ENCODE measurements at regions not wholly inside any gene's neighbourhood (a gene's known extent, or its start where the extent isn't known, plus 50 kb on each side); places are given as distances from the start of the nearest gene placed in this dataset.

DNA sequence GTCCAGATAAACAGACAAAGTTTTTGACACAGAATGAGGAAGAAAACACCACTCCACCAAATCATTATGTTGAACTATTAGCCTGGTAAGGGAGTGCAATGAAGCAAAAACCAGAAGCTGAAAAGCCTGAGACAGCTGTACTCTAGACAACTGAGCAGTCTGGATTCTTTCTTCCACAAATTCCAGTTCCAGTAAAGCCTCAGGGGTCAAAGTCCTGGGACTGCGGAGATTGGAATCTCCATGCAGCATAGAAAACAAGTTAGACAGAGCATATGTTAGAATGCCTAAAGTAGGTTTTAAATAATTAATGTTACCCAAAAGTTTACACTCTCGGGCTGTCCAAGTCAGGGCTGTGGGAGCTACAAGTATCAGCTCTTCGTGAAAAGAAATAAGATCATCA, 263.2 kb downstream of the TECRL start (continued):
- TF ChIP-seq MEF2B (IDR thresholded peaks at IDR 0.05; ENCODE audit: partially characterized antibody, poor library complexity, severe bottlenecking): no peak
- TF ChIP-seq ETV6 (conservative IDR thresholded peaks at IDR 0.05 in 1 of 2, IDR thresholded peaks at IDR 0.05 in 1 of 2; ENCODE audit: borderline replicate concordance in 1 of 2, low read depth in 1 of 2): no peak
- no peak for TF ChIP-seq JUNB (IDR thresholded peaks at IDR 0.05)
- no peak for TF ChIP-seq TCF3 (IDR thresholded peaks at IDR 0.05; ENCODE audit: borderline replicate concordance, insufficient read depth, low read depth, low read length)
- TF ChIP-seq EED (IDR thresholded peaks at IDR 0.05; ENCODE audit: low read depth): no peak
- TF ChIP-seq RFX5 (IDR thresholded peaks at IDR 0.05; ENCODE audit: low read depth, low read length): no peak
- TF ChIP-seq, protein P1, sequence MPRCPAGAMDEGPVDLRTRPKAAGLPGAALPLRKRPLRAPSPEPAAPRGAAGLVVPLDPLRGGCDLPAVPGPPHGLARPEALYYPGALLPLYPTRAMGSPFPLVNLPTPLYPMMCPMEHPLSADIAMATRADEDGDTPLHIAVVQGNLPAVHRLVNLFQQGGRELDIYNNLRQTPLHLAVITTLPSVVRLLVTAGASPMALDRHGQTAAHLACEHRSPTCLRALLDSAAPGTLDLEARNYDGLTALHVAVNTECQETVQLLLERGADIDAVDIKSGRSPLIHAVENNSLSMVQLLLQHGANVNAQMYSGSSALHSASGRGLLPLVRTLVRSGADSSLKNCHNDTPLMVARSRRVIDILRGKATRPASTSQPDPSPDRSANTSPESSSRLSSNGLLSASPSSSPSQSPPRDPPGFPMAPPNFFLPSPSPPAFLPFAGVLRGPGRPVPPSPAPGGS (IDR thresholded peaks at IDR 0.05; ENCODE audit: borderline replicate concordance, insufficient read depth, low read depth, low read length, poor library complexity, severe bottlenecking): no peak
- no peak for TF ChIP-seq TBL1XR1 (IDR thresholded peaks at IDR 0.05; ENCODE audit: low read depth, low read length)
- TF ChIP-seq NR2F1 (conservative IDR thresholded peaks at IDR 0.05): no peak
- TF ChIP-seq HDGF (IDR thresholded peaks at IDR 0.05): no peak
- TF ChIP-seq IRF4 (IDR thresholded peaks at IDR 0.05; ENCODE audit: low read depth, low read length): no peak
- TF ChIP-seq NFIC (IDR thresholded peaks at IDR 0.05; ENCODE audit: low read depth, low read length): no peak

DNA sequence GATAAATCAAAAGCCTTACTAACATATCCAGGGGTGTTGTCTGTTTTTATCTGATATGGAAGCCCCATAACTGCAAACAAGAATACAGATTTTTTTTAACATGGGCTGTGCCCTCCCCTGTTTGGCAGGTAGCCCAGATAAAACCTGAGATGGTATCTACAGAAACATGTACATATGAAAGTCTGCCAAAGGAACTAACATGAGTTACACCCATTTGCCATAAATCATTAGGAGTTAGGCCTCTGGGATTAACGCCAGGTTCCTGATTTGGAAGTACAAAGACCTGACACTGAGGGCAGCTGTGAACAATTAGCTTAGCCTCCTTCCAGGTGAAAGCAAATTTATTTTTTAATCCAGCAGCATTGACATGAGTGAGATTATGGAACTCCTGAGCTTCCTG, 264.3 kb downstream of the TECRL start:
- Histone ChIP-seq H3K27ac (ENCODE audit: control insufficient read depth, insufficient read depth) (no peak overlapping the region), H4K20me1 (ENCODE audit: control insufficient read depth, insufficient read depth) (no peaks in the 10 kb centered on the region), H3K4me1 (ENCODE audit: control insufficient read depth, insufficient read depth, low read length) (no peaks in the 10 kb centered on the region), H3K79me2 (ENCODE audit: control insufficient read depth, insufficient read depth, low read length) (no peaks in the 10 kb centered on the region), H3K27me3 (replicated peaks in 1 of 2; ENCODE audit: control insufficient read depth in 2 of 2, insufficient read depth in 2 of 2, low read length in 1 of 2) (no peaks in the 10 kb centered on the region), H3K9me3 (replicated peaks; ENCODE audit: control insufficient read depth, insufficient read depth, low read length) (no peaks in the 10 kb centered on the region; the same call in 2 of the 3 replicates), H3K36me3 (ENCODE audit: control insufficient read depth in 2 of 2, insufficient read depth in 2 of 2, low read length in 1 of 2) (no peaks in the 10 kb centered on the region), H3K4me2 (ENCODE audit: control insufficient read depth, insufficient read depth) (no peak overlapping the region), H3K4me3 (no peak overlapping the region), H2AFZ (ENCODE audit: control insufficient read depth, low read depth, low read length) (no peak overlapping the region), H3K9ac (ENCODE audit: control insufficient read depth, insufficient read depth, low read length) (no peak overlapping the region)
- WGBS (ENCODE audit: insufficient coverage, insufficient replicate concordance, low lambda C conversion rate, missing lambda C conversion rate): 0% methylated on average over 1 of the region's 1 CpG
- intact Hi-C loops (cut with micrococcal nuclease; ENCODE audit: unreplicated experiment) (no loop called here), in situ Hi-C loops (cut with MboI) (no loop called here)
- SMC1A ChIA-PET (ENCODE audit: uncharacterized antibody, unreplicated experiment): no interaction called here
- FAIRE-seq (no peak), ATAC-seq (no peak), DNase-seq (ENCODE audit: low read depth, low spot score) (no peak)
- POLR2A ChIA-PET: no interaction called here
- CTCF ChIA-PET: interaction anchor here (0.9 kb wide), 1 partner anchor 13 kb away, joined by 3 read pairs; no protein-coding TSS in a partner anchor
- RAD21 ChIA-PET (ENCODE audit: unreplicated experiment): no interaction called here
- BruUV-seq (replicated peaks): no TSS peak
- TF ChIP-seq, protein P2, sequence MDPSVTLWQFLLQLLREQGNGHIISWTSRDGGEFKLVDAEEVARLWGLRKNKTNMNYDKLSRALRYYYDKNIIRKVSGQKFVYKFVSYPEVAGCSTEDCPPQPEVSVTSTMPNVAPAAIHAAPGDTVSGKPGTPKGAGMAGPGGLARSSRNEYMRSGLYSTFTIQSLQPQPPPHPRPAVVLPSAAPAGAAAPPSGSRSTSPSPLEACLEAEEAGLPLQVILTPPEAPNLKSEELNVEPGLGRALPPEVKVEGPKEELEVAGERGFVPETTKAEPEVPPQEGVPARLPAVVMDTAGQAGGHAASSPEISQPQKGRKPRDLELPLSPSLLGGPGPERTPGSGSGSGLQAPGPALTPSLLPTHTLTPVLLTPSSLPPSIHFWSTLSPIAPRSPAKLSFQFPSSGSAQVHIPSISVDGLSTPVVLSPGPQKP (IDR thresholded peaks at IDR 0.05; ENCODE audit: low read depth, low read length): no peak
- TF ChIP-seq BCL11A (IDR thresholded peaks at IDR 0.05; ENCODE audit: low read depth, low read length) (no peak), NFYA (IDR thresholded peaks at IDR 0.05; ENCODE audit: borderline replicate concordance, low read depth, low read length) (no peak), CEBPB (IDR thresholded peaks at IDR 0.05; ENCODE audit: borderline replicate concordance in 1 of 2, low read depth in 2 of 2, low read length in 2 of 2) (no peak), TCF7 (IDR thresholded peaks at IDR 0.05; ENCODE audit: borderline replicate concordance) (no peak), BRCA1 (IDR thresholded peaks at IDR 0.05; ENCODE audit: low read depth, low read length) (no peak), GABPA (IDR thresholded peaks at IDR 0.05; ENCODE audit: low read depth) (no peak)
- TF ChIP-seq, protein P3, sequence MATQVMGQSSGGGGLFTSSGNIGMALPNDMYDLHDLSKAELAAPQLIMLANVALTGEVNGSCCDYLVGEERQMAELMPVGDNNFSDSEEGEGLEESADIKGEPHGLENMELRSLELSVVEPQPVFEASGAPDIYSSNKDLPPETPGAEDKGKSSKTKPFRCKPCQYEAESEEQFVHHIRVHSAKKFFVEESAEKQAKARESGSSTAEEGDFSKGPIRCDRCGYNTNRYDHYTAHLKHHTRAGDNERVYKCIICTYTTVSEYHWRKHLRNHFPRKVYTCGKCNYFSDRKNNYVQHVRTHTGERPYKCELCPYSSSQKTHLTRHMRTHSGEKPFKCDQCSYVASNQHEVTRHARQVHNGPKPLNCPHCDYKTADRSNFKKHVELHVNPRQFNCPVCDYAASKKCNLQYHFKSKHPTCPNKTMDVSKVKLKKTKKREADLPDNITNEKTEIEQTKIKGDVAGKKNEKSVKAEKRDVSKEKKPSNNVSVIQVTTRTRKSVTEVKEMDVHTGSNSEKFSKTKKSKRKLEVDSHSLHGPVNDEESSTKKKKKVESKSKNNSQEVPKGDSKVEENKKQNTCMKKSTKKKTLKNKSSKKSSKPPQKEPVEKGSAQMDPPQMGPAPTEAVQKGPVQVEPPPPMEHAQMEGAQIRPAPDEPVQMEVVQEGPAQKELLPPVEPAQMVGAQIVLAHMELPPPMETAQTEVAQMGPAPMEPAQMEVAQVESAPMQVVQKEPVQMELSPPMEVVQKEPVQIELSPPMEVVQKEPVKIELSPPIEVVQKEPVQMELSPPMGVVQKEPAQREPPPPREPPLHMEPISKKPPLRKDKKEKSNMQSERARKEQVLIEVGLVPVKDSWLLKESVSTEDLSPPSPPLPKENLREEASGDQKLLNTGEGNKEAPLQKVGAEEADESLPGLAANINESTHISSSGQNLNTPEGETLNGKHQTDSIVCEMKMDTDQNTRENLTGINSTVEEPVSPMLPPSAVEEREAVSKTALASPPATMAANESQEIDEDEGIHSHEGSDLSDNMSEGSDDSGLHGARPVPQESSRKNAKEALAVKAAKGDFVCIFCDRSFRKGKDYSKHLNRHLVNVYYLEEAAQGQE (IDR thresholded peaks at IDR 0.05; ENCODE audit: low read depth, low read length): no peak

Measured in GM12878 (cell line).